Natural killer cell treated with Interleukin-12 subunit alpha and Interleukin-12 subunit beta and Interleukin-15 and Interleukin-18, amount 100 ng/mL, for 72 hours (primary cell): ENCODE measurements at regions not wholly inside any gene's neighbourhood (a gene's known extent, or its start where the extent isn't known, plus 50 kb on each side); places are given as distances from the start of the nearest gene placed in this dataset.

Experiments
- ATAC-seq, 2 donors: fragments of 150-1000 bp; cut with Tn5 transposase in 1 of 2; sonication (Bioruptor Pico), chemical (Tn5 transposase) in 1 of 2; 2 replicates each; pipeline ENCODE4 v1.10.0; 2021
- DNase-seq: peaks from one replicate; pipeline ENCODE4 v3.0.0; 2022; ENCODE audit warnings: low spot score
- H3K27ac Mint-ChIP-seq, 2 donors: 1 replicate in 1 of 2; 2 replicates in 1 of 2; pipeline ENCODE4 v1.8.0; 2022; ENCODE audit warnings: mixed read lengths in 2 of 2, mild to moderate bottlenecking in 1 of 2, moderate library complexity in 1 of 2
- H3K27me3 Mint-ChIP-seq, 2 donors: 1 replicate in 1 of 2; 2 replicates in 1 of 2; pipeline ENCODE4 v1.8.0; 2022; ENCODE audit warnings: mixed read lengths in 2 of 2
- H3K36me3 Mint-ChIP-seq: one replicate; pipeline ENCODE4 v1.8.0; 2022; ENCODE audit warnings: mixed read lengths
- H3K4me1 Mint-ChIP-seq, 2 donors: 1 replicate in 1 of 2; 2 replicates in 1 of 2; pipeline ENCODE4 v1.8.0; 2022; ENCODE audit warnings: low read depth in 2 of 2, mixed read lengths in 2 of 2, mild to moderate bottlenecking in 1 of 2
- H3K4me3 Mint-ChIP-seq: one replicate; pipeline ENCODE4 v1.8.0; 2022; ENCODE audit warnings: mixed read lengths
- H3K9me3 Mint-ChIP-seq: 2 replicates; pipeline ENCODE4 v1.8.0; 2022; ENCODE audit warnings: mixed read lengths

DNA sequence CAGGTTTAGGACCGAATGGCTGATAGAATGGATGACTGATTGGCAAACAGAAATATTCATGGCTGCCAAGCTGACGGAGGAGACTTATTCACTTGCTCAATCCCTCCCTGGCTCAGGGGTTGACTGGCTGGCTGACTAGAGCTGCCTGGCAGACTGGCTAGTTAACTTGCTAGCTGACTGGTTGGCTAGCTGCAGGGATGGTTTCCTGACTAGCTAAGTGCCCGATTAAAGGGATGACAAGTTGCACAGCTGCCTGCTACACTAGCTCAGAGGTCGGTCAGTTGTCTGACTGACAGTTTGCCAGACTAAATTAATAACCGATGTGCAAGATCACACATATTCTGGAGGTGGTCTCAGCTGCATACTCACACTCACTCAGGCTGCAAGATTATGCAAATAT is 1208.4 kb upstream of the CDH8 start:
- ATAC-seq (no peak), DNase-seq (no peak)
- Mint-ChIP-seq H3K4me1 (no peaks in the 10 kb centered on the region), H3K4me3 (no peak overlapping the region), H3K36me3 (peaks cover 11% of the 10 kb centered on the region), H3K27ac (no peak overlapping the region), H3K9me3 (peaks cover 17% of the 10 kb centered on the region), H3K27me3 (no peaks in the 10 kb centered on the region)

DNA sequence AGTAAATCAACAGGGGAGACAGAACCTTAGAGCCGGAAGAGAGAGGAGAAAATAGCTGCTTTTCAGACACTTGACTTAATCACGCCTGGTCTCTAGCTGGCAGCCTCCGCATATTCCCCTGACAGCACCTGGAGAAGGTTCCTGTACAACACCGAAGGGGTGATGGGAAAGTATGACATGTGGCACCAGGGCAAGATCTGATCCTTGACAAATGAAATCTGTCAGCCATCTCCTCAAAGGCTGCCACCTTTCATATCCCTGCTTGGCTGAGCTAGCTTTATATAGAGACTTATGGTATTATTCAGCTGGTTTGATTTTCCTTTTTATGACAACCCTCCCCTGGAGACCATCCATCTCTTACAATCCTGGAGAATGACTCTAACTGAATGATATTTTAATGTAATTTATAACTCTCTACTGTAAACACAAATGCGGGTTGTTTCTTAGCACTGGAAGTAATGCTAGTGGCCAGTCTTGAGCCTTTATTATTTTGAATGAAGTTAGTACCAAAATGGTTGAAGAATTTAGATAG is 1205.3 kb upstream of the CDH8 start:
- ATAC-seq (no peak), DNase-seq (no peak)
- H3K27me3 Mint-ChIP-seq, result no peaks in the 10 kb centered on the region
- no peak overlapping the region for H3K27ac Mint-ChIP-seq
- peaks cover 10% of the 10 kb centered on the region for H3K36me3 Mint-ChIP-seq
- H3K4me1 Mint-ChIP-seq, result no peaks in the 10 kb centered on the region
- H3K9me3 Mint-ChIP-seq, result peaks cover 17% of the 10 kb centered on the region
- no peak overlapping the region for H3K4me3 Mint-ChIP-seq

DNA sequence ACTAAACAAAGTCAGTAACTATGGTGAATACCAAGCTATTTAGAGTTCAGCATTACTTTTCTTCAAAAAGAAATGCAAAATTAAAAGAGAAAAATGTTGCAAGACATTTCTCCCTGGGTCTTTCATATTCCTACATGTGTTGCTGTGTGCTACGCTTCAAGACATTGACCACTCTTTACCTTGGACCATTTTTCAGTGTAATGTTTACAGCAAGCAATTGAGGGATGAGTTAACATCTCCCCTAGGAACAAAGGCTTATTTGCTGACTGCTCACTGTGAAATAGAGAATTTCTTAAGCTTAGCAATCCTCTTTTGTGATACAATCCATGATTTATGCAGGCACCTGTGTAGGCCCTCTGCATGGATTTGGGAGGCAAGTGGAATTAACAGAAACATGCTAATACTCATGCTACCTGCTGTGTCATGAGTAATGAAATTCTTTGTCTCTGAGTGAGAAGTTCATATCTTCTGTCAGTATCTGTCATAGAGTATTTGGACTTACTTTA is 1202.9 kb upstream of the CDH8 start:
- Mint-ChIP-seq H3K9me3 (peaks cover 21% of the 10 kb centered on the region), H3K27ac (no peak overlapping the region), H3K27me3 (no peaks in the 10 kb centered on the region), H3K36me3 (peaks cover 10% of the 10 kb centered on the region), H3K4me3 (no peak overlapping the region), H3K4me1 (no peaks in the 10 kb centered on the region)
- DNase-seq (no peak), ATAC-seq (no peak)

DNA sequence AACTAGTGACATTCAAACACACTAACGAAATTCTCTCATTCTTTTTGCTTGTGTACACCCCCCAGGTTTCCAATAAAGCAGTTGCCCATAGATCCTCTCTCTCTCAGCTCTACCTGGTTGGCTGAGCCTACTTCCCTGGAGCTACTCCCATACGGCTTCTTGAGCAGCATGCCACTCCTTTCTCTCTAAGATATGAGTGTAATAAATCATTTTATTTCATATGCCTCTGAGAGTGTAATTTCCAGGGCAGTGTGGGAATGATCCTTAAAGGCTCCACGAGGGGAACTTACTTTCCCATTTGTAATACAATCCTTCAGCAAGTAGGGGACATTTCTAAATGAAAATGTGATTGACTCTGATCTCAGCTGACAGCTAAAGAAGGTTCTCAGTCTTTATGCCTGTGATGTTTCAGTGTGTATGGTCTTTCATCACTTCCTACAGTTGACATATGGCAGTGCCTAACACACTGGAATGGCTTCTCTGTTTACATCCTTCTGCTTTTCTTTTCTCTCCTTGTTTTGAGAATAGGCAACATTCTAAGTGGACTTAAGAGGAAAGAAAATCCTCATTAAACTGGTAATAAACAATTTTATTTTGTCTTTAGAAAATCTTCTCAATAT is 1194.3 kb upstream of the CDH8 start:
- H3K9me3 Mint-ChIP-seq, result peaks cover 30% of the 10 kb centered on the region
- H3K27me3 Mint-ChIP-seq, result no peaks in the 10 kb centered on the region
- ATAC-seq, result no peak
- H3K27ac Mint-ChIP-seq, result no peak overlapping the region
- no peak overlapping the region for H3K4me3 Mint-ChIP-seq
- DNase-seq, result no peak
- H3K36me3 Mint-ChIP-seq, result peaks cover 4% of the 10 kb centered on the region
- H3K4me1 Mint-ChIP-seq, result no peaks in the 10 kb centered on the region

DNA sequence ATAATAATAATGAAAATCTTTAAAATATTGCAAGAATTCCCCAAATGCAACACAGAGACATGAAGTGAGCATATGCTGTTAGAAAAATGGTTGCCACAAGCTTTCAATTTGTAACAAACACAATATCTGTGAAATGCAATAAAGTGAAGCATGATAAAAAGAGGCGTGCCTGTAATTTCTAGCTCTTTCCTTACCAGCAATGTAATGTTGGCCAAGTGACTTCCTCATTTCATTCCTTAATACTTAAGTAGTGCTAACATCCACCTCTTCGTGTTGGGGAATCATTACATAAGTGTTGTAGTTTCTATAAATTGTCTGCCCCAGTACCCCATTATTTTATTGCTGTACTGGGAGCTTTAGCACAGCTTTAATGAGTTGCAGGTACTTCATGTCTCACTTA is 1192.0 kb upstream of the CDH8 start:
- Mint-ChIP-seq H3K4me3 (no peak overlapping the region), H3K27me3 (no peaks in the 10 kb centered on the region), H3K36me3 (no peaks in the 10 kb centered on the region), H3K9me3 (peaks cover 23% of the 10 kb centered on the region), H3K27ac (no peak overlapping the region), H3K4me1 (no peaks in the 10 kb centered on the region)
- DNase-seq, result no peak
- no peak for ATAC-seq

DNA sequence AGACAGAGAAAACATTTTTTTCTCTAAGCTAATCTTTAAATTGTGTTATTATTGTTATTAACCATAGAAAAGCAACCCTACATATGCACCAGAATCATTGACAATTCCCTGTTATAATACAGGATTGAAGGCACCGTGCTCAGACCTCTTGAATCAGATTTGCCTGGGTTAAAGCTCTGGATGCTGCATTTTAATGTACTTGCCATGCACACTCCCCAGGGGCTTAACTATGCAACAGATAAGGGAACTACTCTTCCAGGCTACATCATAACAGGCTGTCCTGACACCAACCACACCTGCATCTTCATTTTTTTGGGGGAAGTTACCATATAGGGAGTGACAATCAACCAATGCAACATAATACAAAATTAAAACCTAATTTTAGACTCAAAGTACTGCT is 1187.6 kb upstream of the CDH8 start:
- ATAC-seq (no peak), DNase-seq (no peak)
- H3K4me3 Mint-ChIP-seq, result no peak overlapping the region
- H3K36me3 Mint-ChIP-seq, result no peaks in the 10 kb centered on the region
- H3K4me1 Mint-ChIP-seq, result no peaks in the 10 kb centered on the region
- peaks cover 12% of the 10 kb centered on the region for H3K9me3 Mint-ChIP-seq
- no peak overlapping the region for H3K27ac Mint-ChIP-seq
- H3K27me3 Mint-ChIP-seq, result no peaks in the 10 kb centered on the region

DNA sequence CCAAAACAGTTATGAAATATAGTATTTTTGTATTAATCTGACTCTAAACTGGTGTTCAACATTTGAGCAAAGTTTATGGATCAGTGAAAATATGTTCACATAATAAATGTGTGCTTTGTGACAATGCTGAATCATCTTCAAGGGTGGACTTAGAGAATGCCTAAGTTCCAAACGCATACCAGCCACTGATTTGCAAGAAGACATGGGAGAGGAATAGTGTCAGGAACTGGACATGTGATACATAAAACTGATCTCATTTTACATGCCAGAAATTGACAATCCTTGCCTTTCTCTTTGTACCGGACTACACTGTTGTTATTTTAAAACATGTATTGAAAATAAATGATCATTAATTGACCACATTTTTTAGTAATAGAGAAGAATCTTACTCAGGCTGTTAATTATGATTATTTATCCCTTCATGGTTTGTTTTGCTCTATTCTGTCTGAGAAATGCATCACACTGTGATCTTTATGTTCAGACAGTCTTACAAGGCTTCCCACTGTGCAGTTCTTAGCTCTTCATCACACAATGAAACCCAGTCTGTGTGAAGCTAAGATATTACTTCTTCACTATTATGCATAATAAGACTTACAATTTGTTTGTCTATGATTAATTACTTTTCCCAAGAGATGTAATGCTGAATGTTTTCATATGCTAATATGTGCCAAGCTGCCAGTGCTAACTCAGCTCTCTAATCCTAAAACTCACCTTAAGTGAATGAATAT is 1180.6 kb upstream of the CDH8 start:
- Mint-ChIP-seq H3K27ac (no peak overlapping the region), H3K36me3 (no peaks in the 10 kb centered on the region), H3K27me3 (no peaks in the 10 kb centered on the region), H3K4me1 (no peaks in the 10 kb centered on the region), H3K9me3 (peaks cover 8% of the 10 kb centered on the region), H3K4me3 (no peak overlapping the region)
- no peak for ATAC-seq
- no peak for DNase-seq

DNA sequence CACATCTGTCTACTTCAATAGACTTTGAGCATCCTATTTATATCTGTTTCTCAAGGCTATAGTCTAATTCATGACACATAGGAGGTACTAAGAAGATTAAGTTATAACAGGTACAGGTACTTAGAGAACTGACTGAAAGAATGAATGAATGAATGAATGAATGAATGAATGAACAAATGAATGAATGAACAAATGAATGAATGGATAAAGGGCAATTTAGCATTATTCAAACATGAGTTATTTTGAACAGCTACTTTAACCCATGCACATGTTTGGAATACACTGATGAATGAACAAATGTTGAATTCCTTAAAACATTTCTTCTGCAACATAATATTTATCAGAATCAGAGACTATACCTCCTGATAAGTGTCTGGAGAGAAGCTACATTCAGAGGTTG is 1165.6 kb upstream of the CDH8 start:
- H3K27ac Mint-ChIP-seq, result no peak overlapping the region
- no peak for DNase-seq

DNA sequence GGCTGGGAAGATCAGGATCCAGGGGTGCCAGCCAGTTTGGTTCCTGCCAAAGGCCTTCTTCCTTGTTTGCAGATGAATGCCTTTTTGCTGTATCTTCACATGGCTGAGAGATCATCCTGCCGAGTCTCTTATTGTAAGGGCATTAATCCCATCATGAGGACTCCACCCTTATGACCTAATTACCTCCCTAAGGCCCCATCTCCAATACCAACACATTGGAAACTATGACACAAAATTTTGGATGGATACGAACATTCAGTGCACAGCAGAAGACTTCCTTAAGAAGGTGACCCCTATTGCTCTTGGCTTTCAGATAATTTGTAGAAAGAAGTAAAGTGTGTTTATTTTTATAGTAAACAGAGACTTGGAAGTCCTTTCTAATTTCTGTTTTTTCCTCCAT is 1164.7 kb upstream of the CDH8 start:
- DNase-seq, result no peak
- Mint-ChIP-seq H3K4me1 (no peaks in the 10 kb centered on the region), H3K27ac (no peak overlapping the region), H3K27me3 (no peaks in the 10 kb centered on the region), H3K4me3 (no peak overlapping the region), H3K9me3 (peaks cover 10% of the 10 kb centered on the region), H3K36me3 (peaks cover 11% of the 10 kb centered on the region)
- no peak for ATAC-seq

More for the DNA sequence above, 1165.6 kb upstream of the CDH8 start:
- Mint-ChIP-seq H3K36me3 (peaks cover 11% of the 10 kb centered on the region), H3K9me3 (peaks cover 12% of the 10 kb centered on the region), H3K4me3 (no peak overlapping the region), H3K27me3 (no peaks in the 10 kb centered on the region), H3K4me1 (no peaks in the 10 kb centered on the region)
- no peak for ATAC-seq

DNA sequence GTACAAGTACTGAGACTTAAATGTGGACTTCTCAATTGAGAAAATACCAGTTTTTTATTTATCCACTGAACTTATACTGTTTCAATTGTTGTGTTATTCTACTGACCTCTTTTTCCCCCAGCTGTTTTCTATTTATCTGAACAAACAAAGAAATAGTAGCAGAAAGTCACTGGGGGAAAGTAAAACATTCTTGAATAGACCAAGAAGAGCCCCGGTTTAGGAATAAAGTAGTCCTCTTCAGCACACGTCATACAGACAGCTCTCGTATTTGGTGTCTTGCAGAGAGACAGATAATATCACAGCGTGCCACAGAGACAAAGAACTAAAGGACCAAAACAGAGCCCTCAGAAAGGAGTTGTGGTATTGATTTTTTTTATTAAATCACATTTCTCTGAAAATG is 1159.1 kb upstream of the CDH8 start:
- Mint-ChIP-seq H3K27ac (no peak overlapping the region), H3K9me3 (peaks cover 16% of the 10 kb centered on the region), H3K27me3 (no peaks in the 10 kb centered on the region), H3K4me1 (no peaks in the 10 kb centered on the region), H3K36me3 (peaks cover 18% of the 10 kb centered on the region), H3K4me3 (no peak overlapping the region)
- ATAC-seq (no peak), DNase-seq (no peak)

DNA sequence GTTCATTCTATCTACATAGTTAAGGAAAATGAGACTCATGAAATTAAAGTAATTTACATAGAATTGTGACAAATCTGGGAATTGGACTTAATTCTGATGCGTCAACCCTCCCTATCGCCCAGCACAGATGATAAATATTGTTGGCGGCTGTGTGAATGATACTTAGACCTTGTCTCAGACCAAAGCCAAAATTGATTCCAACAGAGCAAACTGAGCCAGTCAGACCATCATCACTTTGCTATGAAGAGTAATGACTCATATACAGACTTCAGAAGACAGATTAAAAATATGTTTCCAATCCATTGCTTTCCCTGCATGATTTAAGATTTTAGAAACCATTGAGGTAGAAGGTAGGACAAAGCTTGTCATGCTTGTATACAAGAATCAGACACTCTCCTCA is 1156.7 kb upstream of the CDH8 start:
- Mint-ChIP-seq H3K4me1 (no peaks in the 10 kb centered on the region), H3K9me3 (peaks cover 16% of the 10 kb centered on the region), H3K4me3 (no peak overlapping the region), H3K36me3 (peaks cover 11% of the 10 kb centered on the region), H3K27ac (no peak overlapping the region), H3K27me3 (no peaks in the 10 kb centered on the region)
- no peak for ATAC-seq
- DNase-seq, result no peak

DNA sequence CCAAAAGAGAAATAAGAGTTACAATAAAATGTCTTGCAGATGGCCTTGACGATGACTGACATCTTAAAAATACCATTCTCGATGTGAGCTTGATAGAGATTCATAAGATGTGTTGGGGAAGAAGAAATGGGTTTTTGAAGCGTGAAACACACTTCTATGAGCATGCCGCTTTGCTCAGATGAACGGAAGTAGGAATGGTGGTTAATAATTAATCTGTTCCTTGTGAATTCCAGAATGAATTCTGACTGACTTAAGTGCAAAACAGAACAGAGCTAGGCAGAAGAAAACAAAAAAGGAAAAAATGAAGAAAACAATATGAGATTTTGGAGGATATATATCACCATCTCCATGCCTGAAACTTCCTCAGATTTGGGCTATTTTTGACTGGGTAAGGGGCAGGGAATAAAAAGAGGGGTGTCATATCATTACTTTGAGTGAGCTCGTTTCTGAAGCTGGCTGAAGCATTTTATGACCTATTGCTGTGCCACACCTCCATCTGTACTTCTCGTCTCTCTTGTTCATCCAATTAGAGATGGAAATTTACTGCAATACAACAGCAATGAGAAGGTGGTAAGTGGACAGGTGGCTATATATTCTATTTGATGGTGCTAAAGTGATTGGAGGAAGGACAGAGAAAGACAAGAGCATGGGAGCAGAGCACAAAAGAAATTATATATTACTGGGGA is 1152.0 kb upstream of the CDH8 start:
- Mint-ChIP-seq H3K27ac (no peak overlapping the region), H3K27me3 (no peaks in the 10 kb centered on the region), H3K36me3 (peaks cover 16% of the 10 kb centered on the region), H3K4me3 (no peak overlapping the region), H3K4me1 (no peaks in the 10 kb centered on the region), H3K9me3 (peaks cover 18% of the 10 kb centered on the region)
- ATAC-seq (no peak), DNase-seq (no peak)

DNA sequence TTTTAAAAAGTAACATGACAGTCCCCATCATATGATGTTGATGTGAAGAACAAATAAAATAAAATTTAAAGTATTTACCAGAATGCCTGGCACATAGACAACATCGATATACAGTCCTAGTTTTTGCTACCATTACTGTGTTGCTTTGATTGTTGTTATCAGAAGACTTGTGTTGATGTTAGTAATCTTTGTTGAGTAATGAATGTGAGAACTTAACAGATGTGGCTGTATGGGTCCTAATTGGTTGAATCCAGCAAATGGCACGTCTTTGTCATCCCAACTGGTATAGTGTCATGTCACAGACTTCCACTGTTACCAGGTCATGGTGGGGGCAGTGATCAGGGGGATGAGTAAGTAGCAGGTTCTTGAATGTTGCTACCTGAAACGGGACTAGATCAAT is 1151.4 kb upstream of the CDH8 start:
- H3K27me3 Mint-ChIP-seq, result no peaks in the 10 kb centered on the region
- DNase-seq, result no peak
- H3K9me3 Mint-ChIP-seq, result peaks cover 22% of the 10 kb centered on the region
- H3K4me3 Mint-ChIP-seq, result no peak overlapping the region
- H3K36me3 Mint-ChIP-seq, result peaks cover 15% of the 10 kb centered on the region
- no peak for ATAC-seq
- H3K4me1 Mint-ChIP-seq, result no peaks in the 10 kb centered on the region
- H3K27ac Mint-ChIP-seq, result no peak overlapping the region

DNA sequence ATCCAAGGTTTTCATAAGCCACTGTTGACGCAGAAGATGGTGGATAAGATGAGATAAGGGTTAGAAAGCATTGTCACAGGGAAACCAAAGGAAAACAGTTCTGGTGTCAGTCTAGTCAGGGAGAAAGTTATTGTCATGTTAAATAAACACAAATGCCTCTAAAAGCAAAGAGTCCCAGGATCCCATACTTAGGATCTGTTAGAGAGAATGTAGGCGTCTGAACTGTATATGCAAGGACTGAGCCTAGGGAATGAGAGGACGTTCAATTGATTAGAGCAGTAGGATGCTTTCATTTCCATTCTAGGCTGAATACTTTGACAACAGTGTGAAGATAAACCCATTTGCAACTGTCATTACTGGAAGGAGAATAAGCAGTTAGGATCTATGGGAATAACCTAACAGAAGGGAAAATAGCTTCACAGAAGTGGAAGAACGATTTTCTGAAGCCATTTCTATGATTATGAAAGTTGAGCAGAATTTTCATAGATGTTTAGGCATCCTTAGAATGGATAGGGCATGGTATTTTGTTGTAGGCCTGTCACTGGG is 1149.1 kb upstream of the CDH8 start:
- no peak for ATAC-seq
- no peaks in the 10 kb centered on the region for H3K4me1 Mint-ChIP-seq
- no peak overlapping the region for H3K4me3 Mint-ChIP-seq
- no peaks in the 10 kb centered on the region for H3K27me3 Mint-ChIP-seq
- peaks cover 21% of the 10 kb centered on the region for H3K36me3 Mint-ChIP-seq
- no peak for DNase-seq
- H3K9me3 Mint-ChIP-seq, result peaks cover 23% of the 10 kb centered on the region
- H3K27ac Mint-ChIP-seq, result no peak overlapping the region
